Body of pancreas (tissue), 4 donors: ENCODE measurements at regions not wholly inside any gene's neighbourhood (a gene's known extent, or its start where the extent isn't known, plus 50 kb on each side); places are given as distances from the start of the nearest gene placed in this dataset.

ENCODE experiments used
- ATAC-seq: fragments of 150-250 bp; one replicate; pipeline ENCODE4 v1.9.1; 2016
- DNase-seq, 4 donors: peaks; one replicate each; pipeline ENCODE4 v3.0.0-alpha.2; 2019
- H3K27ac ChIP-seq, 4 donors: fragments of 200-600 bp; sonication (generic); 1 replicate in 3 of 4; 2 replicates in 1 of 4; pipeline versions ENCODE4 v1.5.1 to v1.6.1; 2016 to 2019; ENCODE audit warnings: mild to moderate bottlenecking in 1 of 4, mixed read lengths in 1 of 4, moderate library complexity in 1 of 4
- H3K27me3 ChIP-seq, 2 donors: fragments of 200-600 bp; sonication (generic); one replicate each; pipeline ENCODE4 v1.6.0; 2016; ENCODE audit warnings: mild to moderate bottlenecking in 1 of 2
- H3K36me3 ChIP-seq, 2 donors: fragments of 200-600 bp; sonication (generic); replicated peaks in 1 of 2; 2 replicates each; pipeline ENCODE4 v1.5.1; 2016; ENCODE audit warnings: low read depth in 2 of 2; ENCODE audit not compliant: insufficient read depth in 1 of 2
- H3K4me1 ChIP-seq: fragments of 200-600 bp; sonication (generic); one replicate; pipeline ENCODE4 v1.6.0; 2016
- H3K4me3 ChIP-seq, 2 donors: fragments of 200-600 bp; sonication (generic); 1 replicate in 1 of 2; 2 replicates in 1 of 2; pipeline ENCODE4 v1.5.1; 2016 to 2019
- H3K9me3 ChIP-seq, 3 donors: fragments of 200-600 bp; sonication (generic); 1 replicate in 2 of 3; 2 replicates in 1 of 3; pipeline ENCODE4 v1.5.1; 2016
- POLR2A ChIP-seq, 3 donors: fragments of 450-650 bp; IDR thresholded peaks; one replicate each; pipeline ENCODE4 v1.6.1; 2016; ENCODE audit warnings: antibody characterized with exemption in 3 of 3, mild to moderate bottlenecking in 2 of 3
- WGBS, 2 donors: methylation state at CpG; one replicate each; pipeline ENCODE4 v1.1.5; 2017; 5-methylcytosine and 5-hydroxymethylcytosine counted together
- intact Hi-C: fragments of 100-400 bp; cut with DNase I; formaldehyde crosslinking; loops from one replicate; pipeline ENCODE4 v1.15.1; 2023
- TF ChIP-seq, protein P1 (sequence below), 7 experiments: fragments of 450-650 bp in 4 of 7; fragments of 200-600 bp in 3 of 7; sonication (generic) in 3 of 7; IDR thresholded peaks; one replicate each; pipeline ENCODE4 v1.5.1; 2016 to 2019; ENCODE audit warnings: antibody characterized with exemption in 7 of 7

DNA sequence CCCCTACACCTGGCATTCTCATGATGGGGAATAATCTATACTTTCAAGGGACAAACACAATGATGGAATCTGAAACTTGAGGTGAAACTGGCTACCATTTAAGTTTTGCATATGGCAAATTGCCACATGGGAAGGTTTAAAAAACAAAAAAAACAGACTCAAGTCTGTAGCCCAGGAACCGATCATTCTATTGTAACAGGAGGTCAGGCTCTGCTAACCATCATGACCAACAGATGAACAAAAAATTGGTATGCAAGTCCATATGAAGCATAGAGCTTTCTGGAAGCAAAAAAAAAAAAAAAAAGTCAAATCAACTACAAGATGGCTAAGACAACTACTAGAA is 594.3 kb upstream of the DIPK2B start:
- Histone ChIP-seq H3K4me3 (no peak overlapping the region), H3K27ac (no peak overlapping the region), H3K4me1 (no peaks in the 10 kb centered on the region), H3K27me3 (no peaks in the 10 kb centered on the region), H3K36me3 (no peaks in the 10 kb centered on the region), H3K9me3 (no peaks in the 10 kb centered on the region)
- intact Hi-C loops: no loop called here
- DNase-seq: no peak
- TF ChIP-seq POLR2A (IDR thresholded peaks at IDR 0.05): no peak
- TF ChIP-seq, protein P1, sequence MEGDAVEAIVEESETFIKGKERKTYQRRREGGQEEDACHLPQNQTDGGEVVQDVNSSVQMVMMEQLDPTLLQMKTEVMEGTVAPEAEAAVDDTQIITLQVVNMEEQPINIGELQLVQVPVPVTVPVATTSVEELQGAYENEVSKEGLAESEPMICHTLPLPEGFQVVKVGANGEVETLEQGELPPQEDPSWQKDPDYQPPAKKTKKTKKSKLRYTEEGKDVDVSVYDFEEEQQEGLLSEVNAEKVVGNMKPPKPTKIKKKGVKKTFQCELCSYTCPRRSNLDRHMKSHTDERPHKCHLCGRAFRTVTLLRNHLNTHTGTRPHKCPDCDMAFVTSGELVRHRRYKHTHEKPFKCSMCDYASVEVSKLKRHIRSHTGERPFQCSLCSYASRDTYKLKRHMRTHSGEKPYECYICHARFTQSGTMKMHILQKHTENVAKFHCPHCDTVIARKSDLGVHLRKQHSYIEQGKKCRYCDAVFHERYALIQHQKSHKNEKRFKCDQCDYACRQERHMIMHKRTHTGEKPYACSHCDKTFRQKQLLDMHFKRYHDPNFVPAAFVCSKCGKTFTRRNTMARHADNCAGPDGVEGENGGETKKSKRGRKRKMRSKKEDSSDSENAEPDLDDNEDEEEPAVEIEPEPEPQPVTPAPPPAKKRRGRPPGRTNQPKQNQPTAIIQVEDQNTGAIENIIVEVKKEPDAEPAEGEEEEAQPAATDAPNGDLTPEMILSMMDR (IDR thresholded peaks at IDR 0.05): no peak
- WGBS, 2 donors: 85 to 88% methylated on average over 1 of the region's 1 CpG
- no peak for ATAC-seq

DNA sequence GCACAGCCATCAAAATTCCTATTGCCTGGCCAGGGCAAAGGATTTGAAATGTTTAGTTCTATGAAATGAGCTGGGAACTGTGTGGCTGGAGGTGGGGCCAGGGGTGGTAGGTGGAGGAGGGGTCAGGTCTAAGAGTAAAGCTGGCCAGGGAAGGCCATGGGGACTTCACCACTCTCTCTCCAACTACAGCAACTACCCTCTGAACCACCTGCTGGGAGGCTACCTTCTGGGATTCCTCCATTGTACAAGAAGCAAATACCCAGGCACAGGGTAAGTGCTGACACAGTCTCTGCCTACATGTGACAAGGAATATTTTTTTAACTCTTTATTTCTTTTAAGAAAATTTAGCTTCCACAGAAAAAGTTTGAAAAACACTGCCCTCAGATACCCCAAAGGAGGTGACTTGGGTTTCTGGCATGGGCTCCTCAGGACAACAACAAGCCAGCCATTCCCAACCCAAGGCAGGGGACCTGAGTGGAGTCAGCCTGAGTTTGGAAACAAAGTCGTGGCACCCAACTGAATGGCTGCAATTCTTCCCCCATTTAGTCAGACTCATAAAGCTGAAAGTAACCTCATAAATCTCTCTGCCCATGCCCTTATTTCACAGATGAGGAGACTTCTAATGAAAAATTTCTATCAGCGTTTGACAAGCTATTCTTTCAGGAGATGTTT is 593.8 kb upstream of the DIPK2B start:
- Histone ChIP-seq H3K4me1 (no peaks in the 10 kb centered on the region), H3K9me3 (no peaks in the 10 kb centered on the region), H3K27ac (no peak overlapping the region), H3K4me3 (no peak overlapping the region), H3K27me3 (no peaks in the 10 kb centered on the region), H3K36me3 (no peaks in the 10 kb centered on the region)
- ATAC-seq: no peak
- TF ChIP-seq, protein P1 (IDR thresholded peaks at IDR 0.05): no peak
- no peak for TF ChIP-seq POLR2A (IDR thresholded peaks at IDR 0.05)
- WGBS, 2 donors: 64 to 100% methylated on average over 1 to 2 of the region's 2 CpGs
- intact Hi-C loops: no loop called here
- DNase-seq: no peak

DNA sequence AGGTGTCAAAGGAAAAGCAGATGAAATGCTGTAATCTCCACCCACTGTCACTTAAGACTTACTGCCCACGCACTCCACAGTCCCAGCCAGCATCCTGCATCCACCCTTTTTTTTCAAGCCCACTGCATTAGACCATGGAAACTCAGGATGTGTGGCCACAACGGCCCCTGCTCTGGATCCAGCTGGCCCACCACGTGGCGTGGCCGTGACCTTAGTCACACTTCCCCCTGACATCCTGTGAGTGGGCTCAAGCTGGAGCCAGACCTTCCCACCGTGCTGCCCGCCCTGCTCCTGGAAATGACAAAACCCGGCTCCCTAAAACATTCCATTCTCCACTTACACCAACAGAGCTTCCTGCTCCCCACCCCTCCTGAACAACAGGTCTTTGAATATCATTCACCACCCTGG is 588.3 kb upstream of the DIPK2B start:
- no peaks in the 10 kb centered on the region for H3K27me3 ChIP-seq
- H3K4me1 ChIP-seq: no peaks in the 10 kb centered on the region
- no peak overlapping the region for H3K4me3 ChIP-seq
- TF ChIP-seq, protein P1 (IDR thresholded peaks at IDR 0.05): no peak
- TF ChIP-seq POLR2A (IDR thresholded peaks at IDR 0.05): no peak
- DNase-seq (no peak), ATAC-seq (peak; percentile 48)
- WGBS, 2 donors: 48 to 58% methylated on average over 5 to 8 of the region's 8 CpGs
- intact Hi-C loops: no loop called here
- H3K27ac ChIP-seq: no peak overlapping the region
- H3K9me3 ChIP-seq: no peaks in the 10 kb centered on the region
- H3K36me3 ChIP-seq: no peaks in the 10 kb centered on the region

DNA sequence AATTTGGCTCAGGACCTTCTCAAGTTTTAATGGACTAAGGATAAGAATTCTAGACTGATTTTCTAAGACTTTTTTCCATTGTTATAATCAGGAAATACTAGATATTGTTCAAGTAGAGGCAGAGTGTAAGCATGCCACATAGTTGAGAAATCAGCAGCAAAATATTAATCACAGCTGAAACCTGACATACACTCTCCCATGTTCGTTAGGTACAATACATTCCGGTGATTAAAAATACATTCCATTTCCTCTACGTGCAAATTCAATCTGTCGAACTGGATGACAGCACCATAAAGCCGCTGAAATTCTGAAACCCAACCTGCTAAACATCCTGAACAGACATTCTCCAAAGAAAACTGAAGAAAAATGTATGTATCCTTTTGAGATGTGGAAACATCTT is 587.6 kb upstream of the DIPK2B start:
- ATAC-seq (no peak), DNase-seq (no peak)
- intact Hi-C loops: no loop called here
- TF ChIP-seq, protein P1 (IDR thresholded peaks at IDR 0.05): no peak
- TF ChIP-seq POLR2A (IDR thresholded peaks at IDR 0.05): no peak
- no peaks in the 10 kb centered on the region for H3K4me1 ChIP-seq
- H3K9me3 ChIP-seq: no peaks in the 10 kb centered on the region
- no peak overlapping the region for H3K27ac ChIP-seq
- no peak overlapping the region for H3K4me3 ChIP-seq
- H3K27me3 ChIP-seq: no peaks in the 10 kb centered on the region
- no peaks in the 10 kb centered on the region for H3K36me3 ChIP-seq
- 21 to 47% methylated on average over 5 of the region's 5 CpGs for WGBS, 2 donors

DNA sequence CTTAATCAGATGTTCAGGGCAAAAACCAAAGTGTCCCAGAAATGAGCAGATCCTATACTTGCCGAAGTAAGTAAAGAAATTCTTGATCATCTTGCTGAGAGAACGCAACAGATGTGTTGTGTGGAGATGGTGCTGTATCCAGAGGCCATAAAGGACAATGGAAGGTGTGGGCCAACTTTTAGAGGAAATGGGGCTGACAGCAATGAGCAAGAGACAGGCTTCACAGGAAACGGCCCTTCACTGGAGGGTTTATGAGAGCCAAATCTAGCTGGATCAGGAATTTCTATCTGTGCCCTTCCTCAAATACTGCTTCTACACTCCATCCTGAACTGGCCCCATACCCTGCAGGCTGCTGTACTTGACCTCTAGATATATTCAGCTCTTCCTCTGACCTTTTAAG is 583.9 kb upstream of the DIPK2B start:
- TF ChIP-seq, protein P1 (IDR thresholded peaks at IDR 0.05): no peak
- TF ChIP-seq POLR2A (IDR thresholded peaks at IDR 0.05): no peak
- ATAC-seq: no peak
- intact Hi-C loops: no loop called here
- Histone ChIP-seq H3K36me3 (no peaks in the 10 kb centered on the region), H3K4me3 (no peak overlapping the region), H3K27me3 (no peaks in the 10 kb centered on the region), H3K9me3 (no peaks in the 10 kb centered on the region), H3K27ac (no peak overlapping the region), H3K4me1 (no peaks in the 10 kb centered on the region)
- no peak for DNase-seq
- WGBS, 2 donors: 70 to 83% methylated on average over 3 of the region's 3 CpGs
